Neural cell (in vitro differentiated cells): ENCODE measurements at regions not wholly inside any gene's neighbourhood (a gene's known extent, or its start where the extent isn't known, plus 50 kb on each side); places are given as distances from the start of the nearest gene placed in this dataset.
A peak's percentile ranks its signal among the peaks of the same experiment; 100 is the strongest.

Source experiments
- CTCF ChIP-seq: fragments of 450-650 bp; IDR thresholded peaks from 2 replicates; pipeline ENCODE4 v1.5.1; 2014; ENCODE audit warnings: antibody characterized with exemption, mild to moderate bottlenecking, moderate library complexity; ENCODE audit not compliant: poor library complexity, severe bottlenecking
- EP300 ChIP-seq: fragments of 450-650 bp; conservative IDR thresholded peaks from 2 replicates; pipeline ENCODE4 v1.6.1; 2014; ENCODE audit warnings: antibody characterized with exemption, mild to moderate bottlenecking, moderate library complexity; ENCODE audit not compliant: poor library complexity, severe bottlenecking
- EZH2 ChIP-seq: fragments of 200-600, 300-800 bp; shearing (Covaris generic), sonication (generic); IDR thresholded peaks from 2 replicates; pipeline ENCODE4 v1.6.1; 2014; ENCODE audit warnings: antibody characterized with exemption, low read length, borderline replicate concordance, mild to moderate bottlenecking; ENCODE audit not compliant: insufficient read depth, poor library complexity, severe bottlenecking
- MXI1 ChIP-seq: fragments of 450-650 bp; conservative IDR thresholded peaks from 2 replicates; pipeline ENCODE4 v1.6.1; 2014; ENCODE audit warnings: antibody characterized with exemption, mild to moderate bottlenecking; ENCODE audit not compliant: poor library complexity, severe bottlenecking
- REST ChIP-seq: IDR thresholded peaks from 2 replicates; pipeline ENCODE4 v1.6.1; 2012; ENCODE audit warnings: borderline replicate concordance
- SMC3 ChIP-seq: fragments of 450-650 bp; conservative IDR thresholded peaks from 2 replicates; pipeline ENCODE4 v1.6.1; 2014; ENCODE audit warnings: antibody characterized with exemption, mild to moderate bottlenecking, moderate library complexity; ENCODE audit not compliant: poor library complexity

- TF ChIP-seq CTCF (peak; percentile 97), SMC3 (peak; percentile 97), EZH2 (no peak), REST (no peak), MXI1 (no peak), EP300 (no peak)
Observed at GRCh38 chr12:14167005-14167628, 185.7 kb upstream of the GRIN2B start.
